ENCODE measurements at regions not wholly inside any gene's neighbourhood (a gene's known extent, or its start where the extent isn't known, plus 50 kb on each side); places are given as distances from the start of the nearest gene placed in this dataset.

- TF ChIP-seq CTCF (IDR thresholded peaks at IDR 0.05) = no peak
- Mint-ChIP-seq H3K4me1 (ENCODE audit: low read depth) (peaks cover 67% of the 10 kb centered on the region), H3K4me3 (peak overlapping the region; percentile 85), H3K36me3 (ENCODE audit: low read depth) (peaks cover 46% of the 10 kb centered on the region), H3K27me3 (no peaks in the 10 kb centered on the region), H3K9me3 (no peaks in the 10 kb centered on the region), H3K27ac (peak overlapping the region; percentile 93)
- DNase-seq (no peak), ATAC-seq (ENCODE audit: poor library complexity) (no peak)
- POLR2A ChIA-PET = interaction anchor here (0.7 to 3.2 kb wide), 17 partner anchors 8 to 687 kb away, joined by 3 to 29 read pairs (median 5); partner anchors contain the start of genes C6orf52, NEDD9, PAK1IP1 and SMIM13
- CTCF ChIA-PET = interaction anchor here (1.6 kb wide), 1 partner anchor 115 kb away, joined by 5 read pairs; no protein-coding TSS in a partner anchor
- H3K4me3 ChIP-seq (ENCODE audit: low read length) = peak overlapping the region; percentile 71
- peak overlapping the region; percentile 84 to 86 for H3K27ac ChIP-seq (ENCODE audit: low read depth in 1 of 2, low read length in 2 of 2)
- H3K4me1 ChIP-seq (ENCODE audit: insufficient read depth, low read length) = peaks cover 52% of the 10 kb centered on the region
- peaks cover 6% of the 10 kb centered on the region for H3K36me3 ChIP-seq (ENCODE audit: insufficient read depth, low read length)
- H3K9me3 ChIP-seq (ENCODE audit: control insufficient read depth in 1 of 2, insufficient read depth in 1 of 2, low read length in 2 of 2) = peaks cover 0 to 3% of the 10 kb centered on the region in 2 experiments
- intact Hi-C loops (cut with DNase I, micrococcal nuclease) = loop anchor here (2.0 to 5.0 kb wide), 2 partner anchors 146 to 631 kb away; partner anchors contain the start of gene HIVEP1 (in 1 of the 2)
- no peaks in the 10 kb centered on the region for H3K27me3 ChIP-seq (ENCODE audit: control insufficient read depth in 1 of 2, insufficient read depth in 2 of 2, low read length in 2 of 2)
These were observed 148.7 kb upstream of the NEDD9 start for GRCh38 chr6:11380969-11381744.

GRCh38 chr6:11380549-11380948 is 148.1 kb upstream of the NEDD9 start:
- Mint-ChIP-seq H3K27me3 (no peaks in the 10 kb centered on the region), H3K4me3 (peak overlapping the region; percentile 85), H3K9me3 (no peaks in the 10 kb centered on the region), H3K4me1 (ENCODE audit: low read depth) (peaks cover 69% of the 10 kb centered on the region), H3K36me3 (ENCODE audit: low read depth) (peaks cover 52% of the 10 kb centered on the region), H3K27ac (peak overlapping the region; percentile 93)
- DNase-seq = no peak
- Histone ChIP-seq H3K27ac (ENCODE audit: low read depth in 1 of 2, low read length in 2 of 2) (no peak overlapping the region), H3K4me1 (ENCODE audit: insufficient read depth, low read length) (peaks cover 57% of the 10 kb centered on the region), H3K9me3 (ENCODE audit: control insufficient read depth in 1 of 2, insufficient read depth in 1 of 2, low read length in 2 of 2) (peaks cover 0 to 3% of the 10 kb centered on the region in 2 experiments), H3K4me3 (ENCODE audit: low read length) (no peak overlapping the region), H3K36me3 (ENCODE audit: insufficient read depth, low read length) (peaks cover 6% of the 10 kb centered on the region), H3K27me3 (ENCODE audit: control insufficient read depth in 1 of 2, insufficient read depth in 2 of 2, low read length in 2 of 2) (no peaks in the 10 kb centered on the region)
- intact Hi-C loops (cut with DNase I, micrococcal nuclease) = loop anchor here (2.0 to 5.0 kb wide), 2 partner anchors 146 to 632 kb away; partner anchors contain the start of gene HIVEP1 (in 1 of the 2)
- ATAC-seq (ENCODE audit: poor library complexity) = no peak
- TF ChIP-seq CTCF (IDR thresholded peaks at IDR 0.05) = no peak
- ChIA-PET CTCF (interaction anchor here (1.6 kb wide), 1 partner anchor 115 kb away, joined by 5 read pairs; no protein-coding TSS in a partner anchor), POLR2A (interaction anchor here (1.5 to 3.2 kb wide), 4 partner anchors 14 to 41 kb away, joined by 4 to 29 read pairs (median 6); no protein-coding TSS in a partner anchor)

GRCh38 chr6:11379805-11380204 is 147.3 kb upstream of the NEDD9 start:
- peaks cover 61% of the 10 kb centered on the region for H3K4me1 ChIP-seq (ENCODE audit: insufficient read depth, low read length)
- POLR2A ChIA-PET = interaction anchor here (0.6 to 3.2 kb wide), 3 partner anchors 13 to 685 kb away, joined by 3 to 29 read pairs (median 3); partner anchors contain the start of genes NEDD9 and PAK1IP1
- H3K4me1 Mint-ChIP-seq (ENCODE audit: low read depth) = peaks cover 71% of the 10 kb centered on the region

More at GRCh38 chr6:11379805-11380204, 147.3 kb upstream of the NEDD9 start:
- DNase-seq (no peak), ATAC-seq (ENCODE audit: poor library complexity) (no peak)
- CTCF ChIA-PET = no interaction called here
- peaks cover 11% of the 10 kb centered on the region for H3K36me3 ChIP-seq (ENCODE audit: insufficient read depth, low read length)
- Mint-ChIP-seq H3K9me3 (no peaks in the 10 kb centered on the region), H3K27me3 (no peaks in the 10 kb centered on the region), H3K4me3 (peak overlapping the region; percentile 85), H3K36me3 (ENCODE audit: low read depth) (peaks cover 60% of the 10 kb centered on the region), H3K27ac (peak overlapping the region; percentile 93)
- H3K4me3 ChIP-seq (ENCODE audit: low read length) = no peak overlapping the region
- no peak for TF ChIP-seq CTCF (IDR thresholded peaks at IDR 0.05)
- intact Hi-C loops (cut with DNase I, micrococcal nuclease) = loop anchor here (2.0 to 5.0 kb wide), 2 partner anchors 145 to 632 kb away; partner anchors contain the start of gene HIVEP1 (in 1 of the 2)
- H3K9me3 ChIP-seq (ENCODE audit: control insufficient read depth in 1 of 2, insufficient read depth in 1 of 2, low read length in 2 of 2) = peaks cover 0 to 3% of the 10 kb centered on the region in 2 experiments
- no peak overlapping the region for H3K27ac ChIP-seq (ENCODE audit: low read depth in 1 of 2, low read length in 2 of 2)
- no peaks in the 10 kb centered on the region for H3K27me3 ChIP-seq (ENCODE audit: control insufficient read depth in 1 of 2, insufficient read depth in 2 of 2, low read length in 2 of 2)
